GM23338 (cell line): ENCODE measurements at regions not wholly inside any gene's neighbourhood (a gene's known extent, or its start where the extent isn't known, plus 50 kb on each side); places are given as distances from the start of the nearest gene placed in this dataset.

Source experiments
- ATAC-seq: fragments of 200-7000 bp; cut with Tn5 transposase; 3 replicates; pipeline ENCODE4 v1.9.1; 2020
- DNase-seq: peaks from one replicate; pipeline ENCODE4 v3.0.0-alpha.2; 2015; ENCODE audit warnings: low spot score
- H2AFZ ChIP-seq: fragments of 200-600 bp; sonication (generic); 2 replicates; pipeline ENCODE4 v1.8.0; 2016; ENCODE audit warnings: antibody characterized with exemption, mild to moderate bottlenecking, moderate library complexity
- H3F3A ChIP-seq: fragments of 200-600 bp; sonication (generic); replicated peaks from 2 replicates; pipeline ENCODE4 v1.8.0; 2017; ENCODE audit warnings: antibody characterized with exemption, mixed run types, low read depth
- H3K27ac ChIP-seq: fragments of 200-600 bp; sonication (generic); 2 replicates; pipeline ENCODE4 v1.6.1; 2016; ENCODE audit warnings: low read depth
- H3K27me3 ChIP-seq: fragments of 200-600 bp; sonication (generic); 2 replicates; pipeline ENCODE4 v1.8.0; 2016; ENCODE audit warnings: mild to moderate bottlenecking, mixed run types, moderate library complexity; ENCODE audit not compliant: insufficient read depth
- H3K36me3 ChIP-seq: fragments of 200-600 bp; sonication (generic); 2 replicates; pipeline ENCODE4 v1.8.0; 2016; ENCODE audit warnings: mild to moderate bottlenecking; ENCODE audit not compliant: insufficient read depth
- H3K4me1 ChIP-seq: fragments of 200-600 bp; sonication (generic); 2 replicates; pipeline ENCODE4 v1.8.0; 2016; ENCODE audit warnings: mild to moderate bottlenecking, moderate library complexity; ENCODE audit not compliant: insufficient read depth
- H3K4me2 ChIP-seq: fragments of 200-600 bp; sonication (generic); 2 replicates; pipeline ENCODE4 v1.7.1; 2017; ENCODE audit warnings: mixed run types
- H3K4me3 ChIP-seq: fragments of 200-600 bp; sonication (generic); 2 replicates; pipeline ENCODE4 v1.6.1; 2016; ENCODE audit warnings: mixed run types
- H3K79me2 ChIP-seq: fragments of 200-600 bp; sonication (generic); replicated peaks from 2 replicates; pipeline ENCODE4 v1.8.0; 2017; ENCODE audit warnings: mild to moderate bottlenecking; ENCODE audit not compliant: insufficient read depth
- H3K9me2 ChIP-seq: fragments of 200-600 bp; sonication (generic); 2 replicates; pipeline ENCODE4 v1.8.0; 2017; ENCODE audit not compliant: insufficient read depth
- H4K20me1 ChIP-seq: fragments of 200-600 bp; sonication (generic); replicated peaks from 2 replicates; pipeline ENCODE4 v1.8.0; 2017; ENCODE audit warnings: mild to moderate bottlenecking; ENCODE audit not compliant: insufficient read depth
- H3K27ac Mint-ChIP-seq: 2 replicates; pipeline ENCODE4 v1.8.0; 2020; ENCODE audit warnings: inconsistent platforms, mild to moderate bottlenecking, moderate library complexity, mixed read lengths
- H3K27me3 Mint-ChIP-seq: 3 replicates; pipeline ENCODE4 v1.8.0; 2022; ENCODE audit warnings: low read depth, mild to moderate bottlenecking, moderate library complexity, mixed read lengths, inconsistent platforms; ENCODE audit not compliant: insufficient read depth, poor library complexity
- H3K36me3 Mint-ChIP-seq: 3 replicates; pipeline ENCODE4 v1.8.0; 2021; ENCODE audit warnings: low read depth, mild to moderate bottlenecking, inconsistent platforms, moderate library complexity, mixed read lengths
- H3K4me1 Mint-ChIP-seq: 3 replicates; pipeline ENCODE4 v1.8.0; 2020; ENCODE audit warnings: mild to moderate bottlenecking, inconsistent platforms, mixed read lengths
- H3K4me3 Mint-ChIP-seq: 3 replicates; pipeline ENCODE4 v1.8.0; 2021; ENCODE audit warnings: moderate library complexity, mild to moderate bottlenecking, inconsistent platforms, mixed read lengths
- H3K9me3 Mint-ChIP-seq: 3 replicates; pipeline ENCODE4 v1.8.0; 2020; ENCODE audit warnings: moderate library complexity, mild to moderate bottlenecking, inconsistent platforms, mixed read lengths
- CREB1 ChIP-seq: fragments of 250-450 bp; sonication (Bioruptor Pico); IDR thresholded peaks from 2 replicates; pipeline ENCODE4 v1.5.0; 2020; ENCODE audit warnings: low read depth, mild to moderate bottlenecking, moderate library complexity
- CTCF ChIP-seq, 2 experiments: fragments of 200-600 bp in 1 of 2; sonication (generic) in 1 of 2; conservative IDR thresholded peaks; 2 replicates each; pipeline versions ENCODE4 v1.5.1 to v1.6.1; 2016 to 2017; ENCODE audit warnings: antibody characterized with exemption in 2 of 2, low read depth in 2 of 2, mild to moderate bottlenecking in 2 of 2, moderate library complexity in 1 of 2
- EZH2 ChIP-seq: fragments of 200-600 bp; sonication (generic); IDR thresholded peaks from one replicate; pipeline ENCODE4 v1.8.0; 2017; ENCODE audit warnings: antibody characterized with exemption, mild to moderate bottlenecking, low read depth; ENCODE audit not compliant: unreplicated experiment
- EZH2phosphoT487 ChIP-seq: fragments of 200-600 bp; sonication (generic); IDR thresholded peaks from one replicate; pipeline ENCODE4 v1.8.1; 2018; ENCODE audit warnings: antibody characterized with exemption; ENCODE audit not compliant: unreplicated experiment
- JUNB ChIP-seq: IDR thresholded peaks from one replicate; pipeline ENCODE4 v1.6.1; 2016; ENCODE audit warnings: antibody characterized with exemption; ENCODE audit not compliant: unreplicated experiment
- NANOG ChIP-seq: IDR thresholded peaks from 2 replicates; pipeline ENCODE4 v1.6.1; 2016; ENCODE audit warnings: antibody characterized with exemption, borderline replicate concordance
- POLR2AphosphoS5 ChIP-seq: IDR thresholded peaks from 2 replicates; pipeline ENCODE4 v1.6.1; 2016; ENCODE audit warnings: antibody characterized with exemption, low read depth
- STAT1 ChIP-seq: IDR thresholded peaks from one replicate; pipeline ENCODE4 v1.6.1; 2016; ENCODE audit warnings: antibody characterized with exemption; ENCODE audit not compliant: unreplicated experiment
- ZNF114 ChIP-seq: fragments of 250-450 bp; sonication (Bioruptor Pico); IDR thresholded peaks from 2 replicates; pipeline ENCODE4 v1.5.0; 2020; ENCODE audit warnings: mild to moderate bottlenecking, moderate library complexity
- ZNF331 ChIP-seq: fragments of 250-450 bp; sonication (Bioruptor Pico); IDR thresholded peaks from 2 replicates; pipeline ENCODE4 v1.5.0; 2020; ENCODE audit warnings: low read depth, mild to moderate bottlenecking, moderate library complexity
- TF ChIP-seq, protein P1 (sequence below): IDR thresholded peaks from one replicate; pipeline ENCODE4 v1.6.1; 2018; ENCODE audit warnings: antibody characterized with exemption; ENCODE audit not compliant: unreplicated experiment
- TF ChIP-seq, protein P2 (sequence below): IDR thresholded peaks from 2 replicates; pipeline ENCODE4 v1.6.1; 2016; ENCODE audit warnings: antibody characterized with exemption
- TF ChIP-seq, protein P3 (sequence below): fragments of 250-450 bp; sonication (Bioruptor Pico); IDR thresholded peaks from 2 replicates; pipeline ENCODE4 v1.5.0; 2020; ENCODE audit warnings: mild to moderate bottlenecking, moderate library complexity

DNA sequence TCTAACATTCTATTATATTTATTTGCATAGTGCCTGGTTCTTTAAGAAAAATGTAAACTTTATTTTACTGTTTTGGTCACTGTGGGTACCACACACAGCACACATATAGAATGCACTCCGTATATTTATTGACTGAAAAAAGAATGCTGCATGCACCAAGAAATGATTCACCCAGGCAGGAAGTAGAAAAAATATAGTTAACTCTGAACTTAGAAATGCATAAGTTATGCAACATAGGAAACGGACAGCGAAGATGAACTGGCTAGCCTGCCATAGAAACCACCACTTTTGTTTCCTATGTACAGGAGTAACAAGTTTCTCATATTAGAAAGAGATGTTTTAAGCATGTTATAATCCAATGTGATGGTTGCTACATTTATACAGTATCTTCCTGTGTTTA, 635.8 kb downstream of the DSC3 start:
- ATAC-seq (no peak), DNase-seq (no peak)
- Histone ChIP-seq H3K27me3 (no peaks in the 10 kb centered on the region), H3K9me2 (no peaks in the 10 kb centered on the region; the same call in 1 of the 2 replicates), H3K79me2 (no peaks in the 10 kb centered on the region), H2AFZ (no peak overlapping the region), H3K4me2 (no peak overlapping the region), H3K36me3 (no peaks in the 10 kb centered on the region), H3K27ac (no peak overlapping the region), H4K20me1 (no peaks in the 10 kb centered on the region), H3K4me3 (no peak overlapping the region), H3K4me1 (no peaks in the 10 kb centered on the region), H3F3A (no peaks in the 10 kb centered on the region)
- H3K27me3 Mint-ChIP-seq, result no peaks in the 10 kb centered on the region
- H3K27ac Mint-ChIP-seq, result no peak overlapping the region
- H3K9me3 Mint-ChIP-seq, result peaks cover 20% of the 10 kb centered on the region
- peaks cover 16% of the 10 kb centered on the region; the same call in 2 of the 3 replicates for H3K36me3 Mint-ChIP-seq
- TF ChIP-seq EZH2 (no peak), ZNF114 (CRISPR knock-in tag) (no peak), JUNB (no peak), ZNF331 (CRISPR knock-in tag) (no peak), CTCF (conservative IDR thresholded peaks at IDR 0.05; ENCODE audit: low read depth in 2 of 2) (no peak), STAT1 (no peak), NANOG (no peak), POLR2AphosphoS5 (no peak), CREB1 (no peak), EZH2phosphoT487 (no peak)
- TF ChIP-seq, protein P1, sequence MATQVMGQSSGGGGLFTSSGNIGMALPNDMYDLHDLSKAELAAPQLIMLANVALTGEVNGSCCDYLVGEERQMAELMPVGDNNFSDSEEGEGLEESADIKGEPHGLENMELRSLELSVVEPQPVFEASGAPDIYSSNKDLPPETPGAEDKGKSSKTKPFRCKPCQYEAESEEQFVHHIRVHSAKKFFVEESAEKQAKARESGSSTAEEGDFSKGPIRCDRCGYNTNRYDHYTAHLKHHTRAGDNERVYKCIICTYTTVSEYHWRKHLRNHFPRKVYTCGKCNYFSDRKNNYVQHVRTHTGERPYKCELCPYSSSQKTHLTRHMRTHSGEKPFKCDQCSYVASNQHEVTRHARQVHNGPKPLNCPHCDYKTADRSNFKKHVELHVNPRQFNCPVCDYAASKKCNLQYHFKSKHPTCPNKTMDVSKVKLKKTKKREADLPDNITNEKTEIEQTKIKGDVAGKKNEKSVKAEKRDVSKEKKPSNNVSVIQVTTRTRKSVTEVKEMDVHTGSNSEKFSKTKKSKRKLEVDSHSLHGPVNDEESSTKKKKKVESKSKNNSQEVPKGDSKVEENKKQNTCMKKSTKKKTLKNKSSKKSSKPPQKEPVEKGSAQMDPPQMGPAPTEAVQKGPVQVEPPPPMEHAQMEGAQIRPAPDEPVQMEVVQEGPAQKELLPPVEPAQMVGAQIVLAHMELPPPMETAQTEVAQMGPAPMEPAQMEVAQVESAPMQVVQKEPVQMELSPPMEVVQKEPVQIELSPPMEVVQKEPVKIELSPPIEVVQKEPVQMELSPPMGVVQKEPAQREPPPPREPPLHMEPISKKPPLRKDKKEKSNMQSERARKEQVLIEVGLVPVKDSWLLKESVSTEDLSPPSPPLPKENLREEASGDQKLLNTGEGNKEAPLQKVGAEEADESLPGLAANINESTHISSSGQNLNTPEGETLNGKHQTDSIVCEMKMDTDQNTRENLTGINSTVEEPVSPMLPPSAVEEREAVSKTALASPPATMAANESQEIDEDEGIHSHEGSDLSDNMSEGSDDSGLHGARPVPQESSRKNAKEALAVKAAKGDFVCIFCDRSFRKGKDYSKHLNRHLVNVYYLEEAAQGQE, result no peak
- TF ChIP-seq, protein P2, sequence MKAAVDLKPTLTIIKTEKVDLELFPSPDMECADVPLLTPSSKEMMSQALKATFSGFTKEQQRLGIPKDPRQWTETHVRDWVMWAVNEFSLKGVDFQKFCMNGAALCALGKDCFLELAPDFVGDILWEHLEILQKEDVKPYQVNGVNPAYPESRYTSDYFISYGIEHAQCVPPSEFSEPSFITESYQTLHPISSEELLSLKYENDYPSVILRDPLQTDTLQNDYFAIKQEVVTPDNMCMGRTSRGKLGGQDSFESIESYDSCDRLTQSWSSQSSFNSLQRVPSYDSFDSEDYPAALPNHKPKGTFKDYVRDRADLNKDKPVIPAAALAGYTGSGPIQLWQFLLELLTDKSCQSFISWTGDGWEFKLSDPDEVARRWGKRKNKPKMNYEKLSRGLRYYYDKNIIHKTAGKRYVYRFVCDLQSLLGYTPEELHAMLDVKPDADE, result no peak
- TF ChIP-seq, protein P3, sequence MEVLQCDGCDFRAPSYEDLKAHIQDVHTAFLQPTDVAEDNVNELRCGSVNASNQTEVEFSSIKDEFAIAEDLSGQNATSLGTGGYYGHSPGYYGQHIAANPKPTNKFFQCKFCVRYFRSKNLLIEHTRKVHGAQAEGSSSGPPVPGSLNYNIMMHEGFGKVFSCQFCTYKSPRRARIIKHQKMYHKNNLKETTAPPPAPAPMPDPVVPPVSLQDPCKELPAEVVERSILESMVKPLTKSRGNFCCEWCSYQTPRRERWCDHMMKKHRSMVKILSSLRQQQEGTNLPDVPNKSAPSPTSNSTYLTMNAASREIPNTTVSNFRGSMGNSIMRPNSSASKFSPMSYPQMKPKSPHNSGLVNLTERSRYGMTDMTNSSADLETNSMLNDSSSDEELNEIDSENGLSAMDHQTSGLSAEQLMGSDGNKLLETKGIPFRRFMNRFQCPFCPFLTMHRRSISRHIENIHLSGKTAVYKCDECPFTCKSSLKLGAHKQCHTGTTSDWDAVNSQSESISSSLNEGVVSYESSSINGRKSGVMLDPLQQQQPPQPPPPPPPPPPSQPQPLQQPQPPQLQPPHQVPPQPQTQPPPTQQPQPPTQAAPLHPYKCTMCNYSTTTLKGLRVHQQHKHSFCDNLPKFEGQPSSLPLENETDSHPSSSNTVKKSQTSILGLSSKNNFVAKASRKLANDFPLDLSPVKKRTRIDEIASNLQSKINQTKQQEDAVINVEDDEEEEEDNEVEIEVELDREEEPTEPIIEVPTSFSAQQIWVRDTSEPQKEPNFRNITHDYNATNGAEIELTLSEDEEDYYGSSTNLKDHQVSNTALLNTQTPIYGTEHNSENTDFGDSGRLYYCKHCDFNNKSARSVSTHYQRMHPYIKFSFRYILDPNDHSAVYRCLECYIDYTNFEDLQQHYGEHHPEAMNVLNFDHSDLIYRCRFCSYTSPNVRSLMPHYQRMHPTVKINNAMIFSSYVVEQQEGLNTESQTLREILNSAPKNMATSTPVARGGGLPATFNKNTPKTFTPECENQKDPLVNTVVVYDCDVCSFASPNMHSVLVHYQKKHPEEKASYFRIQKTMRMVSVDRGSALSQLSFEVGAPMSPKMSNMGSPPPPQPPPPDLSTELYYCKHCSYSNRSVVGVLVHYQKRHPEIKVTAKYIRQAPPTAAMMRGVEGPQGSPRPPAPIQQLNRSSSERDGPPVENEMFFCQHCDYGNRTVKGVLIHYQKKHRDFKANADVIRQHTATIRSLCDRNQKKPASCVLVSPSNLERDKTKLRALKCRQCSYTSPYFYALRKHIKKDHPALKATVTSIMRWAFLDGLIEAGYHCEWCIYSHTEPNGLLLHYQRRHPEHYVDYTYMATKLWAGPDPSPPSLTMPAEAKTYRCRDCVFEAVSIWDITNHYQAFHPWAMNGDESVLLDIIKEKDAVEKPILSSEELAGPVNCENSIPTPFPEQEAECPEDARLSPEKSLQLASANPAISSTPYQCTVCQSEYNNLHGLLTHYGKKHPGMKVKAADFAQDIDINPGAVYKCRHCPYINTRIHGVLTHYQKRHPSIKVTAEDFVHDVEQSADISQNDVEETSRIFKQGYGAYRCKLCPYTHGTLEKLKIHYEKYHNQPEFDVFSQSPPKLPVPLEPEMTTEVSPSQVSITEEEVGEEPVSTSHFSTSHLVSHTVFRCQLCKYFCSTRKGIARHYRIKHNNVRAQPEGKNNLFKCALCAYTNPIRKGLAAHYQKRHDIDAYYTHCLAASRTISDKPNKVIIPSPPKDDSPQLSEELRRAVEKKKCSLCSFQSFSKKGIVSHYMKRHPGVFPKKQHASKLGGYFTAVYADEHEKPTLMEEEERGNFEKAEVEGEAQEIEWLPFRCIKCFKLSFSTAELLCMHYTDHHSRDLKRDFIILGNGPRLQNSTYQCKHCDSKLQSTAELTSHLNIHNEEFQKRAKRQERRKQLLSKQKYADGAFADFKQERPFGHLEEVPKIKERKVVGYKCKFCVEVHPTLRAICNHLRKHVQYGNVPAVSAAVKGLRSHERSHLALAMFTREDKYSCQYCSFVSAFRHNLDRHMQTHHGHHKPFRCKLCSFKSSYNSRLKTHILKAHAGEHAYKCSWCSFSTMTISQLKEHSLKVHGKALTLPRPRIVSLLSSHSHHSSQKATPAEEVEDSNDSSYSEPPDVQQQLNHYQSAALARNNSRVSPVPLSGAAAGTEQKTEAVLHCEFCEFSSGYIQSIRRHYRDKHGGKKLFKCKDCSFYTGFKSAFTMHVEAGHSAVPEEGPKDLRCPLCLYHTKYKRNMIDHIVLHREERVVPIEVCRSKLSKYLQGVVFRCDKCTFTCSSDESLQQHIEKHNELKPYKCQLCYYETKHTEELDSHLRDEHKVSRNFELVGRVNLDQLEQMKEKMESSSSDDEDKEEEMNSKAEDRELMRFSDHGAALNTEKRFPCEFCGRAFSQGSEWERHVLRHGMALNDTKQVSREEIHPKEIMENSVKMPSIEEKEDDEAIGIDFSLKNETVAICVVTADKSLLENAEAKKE (CRISPR knock-in tag), result no peak
- no peak overlapping the region for H3K4me3 Mint-ChIP-seq
- no peaks in the 10 kb centered on the region for H3K4me1 Mint-ChIP-seq
